ENCODE measurements at regions not wholly inside any gene's neighbourhood (a gene's known extent, or its start where the extent isn't known, plus 50 kb on each side); places are given as distances from the start of the nearest gene placed in this dataset.

DNA sequence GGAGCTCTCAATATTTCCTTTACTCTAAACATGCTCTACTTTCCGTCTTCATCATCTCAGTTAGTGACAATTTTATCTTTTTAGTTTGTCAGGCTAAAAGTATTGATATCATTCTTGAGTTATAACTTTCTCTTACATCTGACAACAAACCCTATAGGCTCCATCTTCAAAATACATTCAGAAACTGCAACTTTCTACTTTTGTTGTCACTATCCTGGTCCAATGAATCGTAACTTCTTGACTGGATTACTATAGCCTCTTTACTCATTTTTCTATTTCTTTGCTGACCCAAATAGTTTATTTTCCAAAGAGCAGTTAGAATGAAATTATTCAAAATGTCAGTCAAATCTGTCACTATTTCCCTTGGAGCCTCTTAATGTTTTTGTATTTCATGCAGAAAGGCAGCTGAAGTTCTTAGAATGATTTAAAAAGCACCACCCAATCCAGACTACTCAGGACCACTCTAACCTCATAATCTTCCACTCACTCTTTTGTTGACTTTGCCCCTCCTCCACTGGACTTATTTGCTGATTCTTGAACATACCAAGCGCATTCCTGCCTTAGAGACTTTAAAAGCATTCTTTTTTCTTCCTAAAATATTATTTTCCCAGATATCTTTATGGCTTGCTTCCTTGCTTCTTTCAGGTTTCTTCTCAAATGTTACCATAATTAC lies 119.9 kb upstream of the CBLB start:
- Histone ChIP-seq H3K4me1 (ENCODE audit: control insufficient read depth in 1 of 2, insufficient read depth in 2 of 2, low read depth in 1 of 2, low read length in 1 of 2) (no peaks in the 10 kb centered on the region), H3F3A (replicated peaks; ENCODE audit: insufficient read depth) (peaks cover 13% of the 10 kb centered on the region), H3K4me3 (ENCODE audit: low read depth in 2 of 2, low read length in 1 of 2) (no peak overlapping the region), H3K27me3 (ENCODE audit: insufficient read depth) (no peaks in the 10 kb centered on the region), H3K27ac (ENCODE audit: low read depth in 2 of 2, low read length in 1 of 2) (no peak overlapping the region), H3K9me3 (0 out of 2 replicates have a peak, but pooled peaks cover 1% of the 10 kb centered on the region), H3K79me2 (ENCODE audit: insufficient read depth) (no peaks in the 10 kb centered on the region), H3K9ac (no peak overlapping the region), H4K20me1 (ENCODE audit: insufficient read depth) (no peaks in the 10 kb centered on the region), H3K9me2 (no peaks in the 10 kb centered on the region), H3K4me2 (no peak overlapping the region), H3K36me3 (replicated peaks in 1 of 2; ENCODE audit: control insufficient read depth in 1 of 2, insufficient read depth in 2 of 2, low read length in 1 of 2) (no peaks in the 10 kb centered on the region), H2AFZ (ENCODE audit: low read depth) (no peak overlapping the region)
- ChIA-PET CTCF (no interaction called here), POLR2A (no interaction called here)
- DNase-seq, result no peak
- WGBS (ENCODE audit: low lambda C conversion rate), result 92% methylated on average over 3 of the region's 3 CpGs
- no peak for TF ChIP-seq CHD2 (IDR thresholded peaks at IDR 0.05; ENCODE audit: low read length, partially characterized antibody)
- TF ChIP-seq ELF1 (IDR thresholded peaks at IDR 0.05), result no peak
- no peak for TF ChIP-seq FOSL2 (IDR thresholded peaks at IDR 0.05; ENCODE audit: borderline replicate concordance, low read depth)

DNA sequence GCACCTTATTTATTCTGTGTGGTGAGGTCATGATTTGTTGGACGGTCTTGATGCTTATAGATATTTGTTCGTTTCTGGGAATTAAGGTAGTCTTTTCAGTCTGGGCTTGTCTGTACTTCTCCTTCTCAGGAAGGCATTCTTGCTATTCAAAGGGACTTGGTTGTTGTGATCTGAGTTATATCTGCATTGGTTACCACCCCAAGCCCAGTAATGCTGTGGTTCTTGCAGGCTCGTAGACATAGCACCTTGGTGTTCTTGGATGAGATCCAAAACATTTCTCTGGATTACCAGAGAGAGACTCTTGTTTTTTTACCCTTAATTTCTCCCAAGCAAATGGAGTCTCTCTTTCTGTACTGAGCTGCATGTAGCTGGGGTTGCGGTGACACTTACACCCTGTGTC lies 128.0 kb upstream of the CBLB start:
- peaks cover 14% of the 10 kb centered on the region for H3F3A ChIP-seq (replicated peaks; ENCODE audit: insufficient read depth)
- no peak overlapping the region for H3K4me2 ChIP-seq
- H3K36me3 ChIP-seq (replicated peaks in 1 of 2; ENCODE audit: control insufficient read depth in 1 of 2, insufficient read depth in 2 of 2, low read length in 1 of 2), result no peaks in the 10 kb centered on the region
- no peaks in the 10 kb centered on the region for H3K4me1 ChIP-seq (ENCODE audit: control insufficient read depth in 1 of 2, insufficient read depth in 2 of 2, low read depth in 1 of 2, low read length in 1 of 2)
- H4K20me1 ChIP-seq (ENCODE audit: insufficient read depth), result no peaks in the 10 kb centered on the region
- no peak for TF ChIP-seq CHD2 (IDR thresholded peaks at IDR 0.05; ENCODE audit: low read length, partially characterized antibody)
- no peak for TF ChIP-seq JUND (IDR thresholded peaks at IDR 0.05)
- TF ChIP-seq NFIC (IDR thresholded peaks at IDR 0.05; ENCODE audit: borderline replicate concordance), result no peak
- no peak for TF ChIP-seq FOXM1 (IDR thresholded peaks at IDR 0.05; ENCODE audit: low read depth)
- TF ChIP-seq, protein P1, sequence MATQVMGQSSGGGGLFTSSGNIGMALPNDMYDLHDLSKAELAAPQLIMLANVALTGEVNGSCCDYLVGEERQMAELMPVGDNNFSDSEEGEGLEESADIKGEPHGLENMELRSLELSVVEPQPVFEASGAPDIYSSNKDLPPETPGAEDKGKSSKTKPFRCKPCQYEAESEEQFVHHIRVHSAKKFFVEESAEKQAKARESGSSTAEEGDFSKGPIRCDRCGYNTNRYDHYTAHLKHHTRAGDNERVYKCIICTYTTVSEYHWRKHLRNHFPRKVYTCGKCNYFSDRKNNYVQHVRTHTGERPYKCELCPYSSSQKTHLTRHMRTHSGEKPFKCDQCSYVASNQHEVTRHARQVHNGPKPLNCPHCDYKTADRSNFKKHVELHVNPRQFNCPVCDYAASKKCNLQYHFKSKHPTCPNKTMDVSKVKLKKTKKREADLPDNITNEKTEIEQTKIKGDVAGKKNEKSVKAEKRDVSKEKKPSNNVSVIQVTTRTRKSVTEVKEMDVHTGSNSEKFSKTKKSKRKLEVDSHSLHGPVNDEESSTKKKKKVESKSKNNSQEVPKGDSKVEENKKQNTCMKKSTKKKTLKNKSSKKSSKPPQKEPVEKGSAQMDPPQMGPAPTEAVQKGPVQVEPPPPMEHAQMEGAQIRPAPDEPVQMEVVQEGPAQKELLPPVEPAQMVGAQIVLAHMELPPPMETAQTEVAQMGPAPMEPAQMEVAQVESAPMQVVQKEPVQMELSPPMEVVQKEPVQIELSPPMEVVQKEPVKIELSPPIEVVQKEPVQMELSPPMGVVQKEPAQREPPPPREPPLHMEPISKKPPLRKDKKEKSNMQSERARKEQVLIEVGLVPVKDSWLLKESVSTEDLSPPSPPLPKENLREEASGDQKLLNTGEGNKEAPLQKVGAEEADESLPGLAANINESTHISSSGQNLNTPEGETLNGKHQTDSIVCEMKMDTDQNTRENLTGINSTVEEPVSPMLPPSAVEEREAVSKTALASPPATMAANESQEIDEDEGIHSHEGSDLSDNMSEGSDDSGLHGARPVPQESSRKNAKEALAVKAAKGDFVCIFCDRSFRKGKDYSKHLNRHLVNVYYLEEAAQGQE (IDR thresholded peaks at IDR 0.05; ENCODE audit: low read depth, low read length), result no peak
- no peak for TF ChIP-seq FOXJ3 (CRISPR knock-in tag; IDR thresholded peaks at IDR 0.05)
- TF ChIP-seq POLR2AphosphoS5 (IDR thresholded peaks at IDR 0.05; ENCODE audit: low read depth, low read length), result no peak
- TF ChIP-seq RAD21 (IDR thresholded peaks at IDR 0.05; ENCODE audit: low read length), result no peak
- no peak for TF ChIP-seq GATA2 (CRISPR knock-in tag; IDR thresholded peaks at IDR 0.05)
- TF ChIP-seq, protein P2, sequence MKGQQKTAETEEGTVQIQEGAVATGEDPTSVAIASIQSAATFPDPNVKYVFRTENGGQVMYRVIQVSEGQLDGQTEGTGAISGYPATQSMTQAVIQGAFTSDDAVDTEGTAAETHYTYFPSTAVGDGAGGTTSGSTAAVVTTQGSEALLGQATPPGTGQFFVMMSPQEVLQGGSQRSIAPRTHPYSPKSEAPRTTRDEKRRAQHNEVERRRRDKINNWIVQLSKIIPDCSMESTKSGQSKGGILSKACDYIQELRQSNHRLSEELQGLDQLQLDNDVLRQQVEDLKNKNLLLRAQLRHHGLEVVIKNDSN (IDR thresholded peaks at IDR 0.05; ENCODE audit: borderline replicate concordance, low read depth), result no peak
- TF ChIP-seq RCOR1 (IDR thresholded peaks at IDR 0.05; ENCODE audit: low read length), result no peak
- TF ChIP-seq NRF1 (IDR thresholded peaks at IDR 0.05; ENCODE audit: low read depth, low read length), result no peak
- no peak for TF ChIP-seq TEAD4 (IDR thresholded peaks at IDR 0.05; ENCODE audit: borderline replicate concordance, insufficient read depth)
- no peak for TF ChIP-seq RFX5 (IDR thresholded peaks at IDR 0.05; ENCODE audit: low read length)
- TF ChIP-seq, protein P3, sequence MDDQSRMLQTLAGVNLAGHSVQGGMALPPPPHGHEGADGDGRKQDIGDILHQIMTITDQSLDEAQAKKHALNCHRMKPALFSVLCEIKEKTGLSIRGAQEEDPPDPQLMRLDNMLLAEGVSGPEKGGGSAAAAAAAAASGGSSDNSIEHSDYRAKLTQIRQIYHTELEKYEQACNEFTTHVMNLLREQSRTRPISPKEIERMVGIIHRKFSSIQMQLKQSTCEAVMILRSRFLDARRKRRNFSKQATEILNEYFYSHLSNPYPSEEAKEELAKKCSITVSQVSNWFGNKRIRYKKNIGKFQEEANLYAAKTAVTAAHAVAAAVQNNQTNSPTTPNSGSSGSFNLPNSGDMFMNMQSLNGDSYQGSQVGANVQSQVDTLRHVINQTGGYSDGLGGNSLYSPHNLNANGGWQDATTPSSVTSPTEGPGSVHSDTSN (IDR thresholded peaks at IDR 0.05), result no peak
- H3K27me3 ChIP-seq (ENCODE audit: insufficient read depth), result no peaks in the 10 kb centered on the region
- H3K79me2 ChIP-seq (ENCODE audit: insufficient read depth), result no peaks in the 10 kb centered on the region
- H3K9me2 ChIP-seq, result no peaks in the 10 kb centered on the region
- WGBS (ENCODE audit: low lambda C conversion rate), result 89% methylated on average over 4 of the region's 4 CpGs
- H3K4me3 ChIP-seq (ENCODE audit: low read depth in 2 of 2, low read length in 1 of 2), result no peak overlapping the region
- no peak overlapping the region for H2AFZ ChIP-seq (ENCODE audit: low read depth)
- no peaks in the 10 kb centered on the region for H3K9me3 ChIP-seq
- no peak for DNase-seq
- CTCF ChIA-PET, result no interaction called here
- H3K27ac ChIP-seq (ENCODE audit: low read depth in 2 of 2, low read length in 1 of 2), result peak overlapping the region in 1 of 2 experiments; percentile 92; a peak in 1 of 4 replicates
- POLR2A ChIA-PET, result no interaction called here
- H3K9ac ChIP-seq, result no peak overlapping the region

Data from SK-N-SH (cell line).